Forelimb muscle (tissue), 1 donor: ENCODE measurements at regions not wholly inside any gene's neighbourhood (a gene's known extent, or its start where the extent isn't known, plus 50 kb on each side); places are given as distances from the start of the nearest gene placed in this dataset.

Experiments
- DNase-seq: peaks from one replicate; pipeline ENCODE4 v3.0.0-alpha.2; 2013; ENCODE audit warnings: low read depth

DNA sequence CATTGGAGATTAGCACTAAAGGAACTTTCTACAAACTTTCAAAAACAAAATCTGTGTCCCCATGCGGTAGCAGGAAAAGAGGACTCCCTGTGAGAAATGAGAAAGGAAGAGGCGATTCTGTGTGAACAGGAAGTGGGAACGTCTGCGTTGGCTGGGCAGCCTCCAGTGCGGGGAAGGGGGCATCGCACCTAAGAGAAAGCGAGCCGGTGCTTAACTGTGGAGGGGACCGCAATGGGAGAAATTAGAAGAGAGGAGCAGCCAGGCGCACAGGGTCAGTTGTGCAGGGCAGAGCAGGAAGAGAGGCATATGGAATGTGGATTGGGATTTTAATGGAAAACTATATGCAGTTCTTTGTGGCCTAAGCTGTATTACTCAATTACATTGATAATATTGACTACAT is 77.4 kb upstream of the DOCK9 start:
- DNase-seq: no peak

DNA sequence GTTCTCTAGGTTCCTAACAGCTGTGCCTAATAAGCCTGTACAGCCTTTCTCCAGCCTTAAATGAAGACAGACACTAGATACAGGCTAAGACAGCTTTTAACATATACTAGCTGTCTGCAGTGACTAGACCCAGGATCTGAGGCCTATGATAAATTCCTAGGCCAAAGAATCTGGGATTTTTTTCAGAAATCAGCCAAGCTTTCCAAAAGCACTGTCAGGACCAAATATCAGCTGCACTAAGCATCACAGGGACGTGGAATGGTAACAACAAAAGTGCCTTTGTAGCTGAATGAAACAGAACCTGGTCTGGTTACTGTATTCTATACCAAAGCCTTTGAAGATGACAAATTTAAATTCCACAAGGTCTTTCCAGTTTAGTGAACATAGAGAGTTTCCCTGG is 77.9 kb upstream of the DOCK9 start:
- no peak for DNase-seq

DNA sequence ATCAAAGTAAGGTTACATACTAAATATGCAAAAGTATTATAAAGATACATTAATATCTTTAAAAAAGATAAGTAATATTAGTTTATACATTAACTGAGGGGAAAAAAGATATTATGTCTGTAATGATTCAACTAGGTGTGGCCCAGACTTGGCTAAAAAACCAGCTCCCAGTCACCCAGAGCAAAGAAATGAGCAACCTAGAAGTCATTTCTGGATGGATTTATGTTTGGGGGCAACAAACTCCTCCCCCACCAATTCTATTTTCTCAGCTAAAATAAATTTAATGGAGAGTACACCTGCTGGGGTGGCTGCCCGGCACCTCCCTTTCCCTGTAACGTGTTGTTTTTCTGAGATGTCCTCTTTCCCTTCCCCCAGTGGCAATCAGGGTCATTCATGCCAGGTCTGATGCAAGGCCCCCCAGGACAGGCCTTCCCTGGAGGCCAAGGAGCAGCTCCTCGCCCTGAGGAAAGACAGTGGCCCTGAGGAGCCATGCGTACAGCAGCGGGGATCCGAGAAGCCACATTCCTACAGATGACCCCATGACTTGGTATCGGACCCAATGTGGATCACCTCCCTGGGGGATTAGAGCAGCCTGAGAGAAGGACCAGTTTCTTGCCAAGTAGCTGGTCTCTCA is 78.6 kb upstream of the DOCK9 start:
- no peak for DNase-seq

DNA sequence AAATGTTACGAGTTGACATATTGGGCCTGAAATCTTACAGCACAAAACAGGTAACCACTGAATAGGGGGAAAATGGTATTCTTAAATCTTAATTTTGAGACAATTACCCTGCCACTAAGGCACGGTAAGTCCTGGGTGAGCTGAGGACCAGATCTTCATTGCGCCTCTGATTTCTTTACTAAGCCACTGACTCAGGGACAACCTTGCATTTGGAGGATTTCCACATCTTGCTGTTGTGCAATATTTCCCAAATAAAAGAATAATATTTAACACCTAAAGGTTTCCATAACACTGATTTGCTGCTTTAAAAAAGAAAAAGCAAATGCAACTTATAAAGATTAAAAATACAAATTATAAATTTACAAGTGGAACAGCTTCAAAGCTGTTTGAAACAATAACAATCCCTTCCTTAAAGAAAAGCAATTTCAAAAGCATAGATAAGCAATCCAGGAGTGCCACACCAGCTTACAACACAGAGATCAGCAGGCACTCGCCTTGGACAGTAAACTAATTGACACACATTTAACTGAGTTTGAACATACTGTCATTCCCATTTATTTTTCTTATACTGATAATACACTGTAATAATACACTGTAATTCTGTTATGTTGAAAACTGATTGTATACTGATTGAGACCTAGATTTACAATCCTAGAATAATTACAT is 79.6 kb upstream of the DOCK9 start:
- DNase-seq: no peak

DNA sequence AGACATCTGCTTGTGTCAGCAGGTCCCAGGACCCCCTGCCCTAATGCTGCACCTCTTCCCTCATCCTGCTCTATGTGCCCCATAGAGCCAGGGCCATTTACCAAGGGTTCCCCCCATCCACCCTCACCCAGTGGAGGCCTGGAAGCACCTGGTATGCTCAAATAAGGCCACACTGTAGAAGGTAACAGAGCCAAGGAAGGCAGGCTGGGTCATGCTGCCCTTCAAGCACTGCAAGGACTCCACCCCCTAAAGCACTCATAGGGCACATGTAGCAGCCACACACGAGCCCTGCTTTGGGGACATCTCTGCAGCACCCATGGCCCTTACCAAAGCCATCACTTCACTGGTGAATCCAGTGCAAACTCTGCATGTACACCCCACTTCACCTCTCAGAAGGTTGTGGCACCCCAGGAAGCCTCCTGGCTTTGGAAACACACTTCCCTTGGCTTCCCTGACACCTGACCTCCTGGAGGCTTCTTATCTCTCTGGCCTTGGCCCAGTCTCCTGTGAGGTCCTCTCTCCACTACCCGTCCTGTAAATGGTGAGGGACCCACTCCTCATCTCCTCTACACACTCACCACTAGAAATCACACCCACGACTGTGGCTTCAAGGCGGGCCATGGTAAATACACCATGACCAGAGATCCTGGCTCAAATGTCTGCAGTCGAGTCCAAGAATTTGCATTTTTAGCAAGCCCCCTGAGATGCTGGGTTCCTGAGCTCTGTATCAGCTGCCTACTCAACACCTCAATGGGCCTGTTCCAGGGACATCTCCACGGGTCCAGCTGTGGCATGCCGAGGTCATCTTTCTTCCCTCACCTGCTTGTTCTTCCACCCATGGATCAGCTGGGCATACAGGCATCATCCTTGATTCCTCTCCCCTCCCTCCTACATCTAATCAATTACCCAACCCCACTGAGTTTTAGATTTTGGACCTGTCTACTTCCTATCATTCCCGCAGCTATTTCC is 80.9 kb upstream of the DOCK9 start:
- DNase-seq: no peak

DNA sequence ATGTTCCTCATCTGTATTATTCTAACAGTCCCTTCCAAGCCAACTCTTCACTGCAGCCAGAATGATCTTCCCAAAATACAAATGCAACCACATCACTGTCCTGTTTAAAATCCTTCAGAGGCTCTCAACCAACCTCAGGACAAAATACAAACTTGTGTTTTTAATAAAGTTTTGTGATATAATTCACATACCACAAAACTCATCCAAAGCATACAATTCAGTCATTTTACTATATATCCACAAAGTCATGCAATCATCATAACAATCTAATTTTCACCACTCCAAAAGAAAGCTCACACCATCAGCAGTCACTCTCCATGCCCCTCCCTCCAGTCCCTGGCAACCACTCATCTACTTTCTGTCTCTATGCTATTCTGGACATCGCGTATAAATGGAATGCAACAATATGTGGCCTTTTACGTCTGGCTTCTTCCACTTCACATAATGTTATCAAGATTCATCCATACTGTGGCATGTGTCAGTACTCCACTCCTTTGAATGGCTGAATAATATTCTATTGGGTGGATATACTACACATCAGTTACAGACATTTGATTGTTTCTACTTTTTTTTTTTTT is 81.7 kb upstream of the DOCK9 start:
- no peak for DNase-seq

DNA sequence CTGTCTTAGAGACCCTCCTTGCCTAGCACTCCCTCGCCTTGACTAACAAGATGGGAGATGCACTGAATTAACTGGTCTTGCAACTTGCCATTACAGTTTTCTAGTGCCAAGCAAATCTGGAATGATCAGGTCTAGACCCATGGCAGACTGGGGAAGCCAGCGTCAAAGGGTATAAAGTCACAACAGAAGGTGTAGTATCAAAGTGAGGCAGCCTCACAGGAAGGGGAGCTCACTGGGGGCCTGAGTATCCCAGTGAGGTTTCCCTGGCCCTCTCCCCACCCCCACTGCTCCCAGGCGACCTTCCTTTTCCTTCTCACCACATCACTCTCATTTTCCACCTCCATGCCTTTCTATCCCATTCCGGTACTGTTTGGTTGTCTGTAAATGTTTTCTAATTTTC is 83.5 kb upstream of the DOCK9 start:
- DNase-seq: no peak

DNA sequence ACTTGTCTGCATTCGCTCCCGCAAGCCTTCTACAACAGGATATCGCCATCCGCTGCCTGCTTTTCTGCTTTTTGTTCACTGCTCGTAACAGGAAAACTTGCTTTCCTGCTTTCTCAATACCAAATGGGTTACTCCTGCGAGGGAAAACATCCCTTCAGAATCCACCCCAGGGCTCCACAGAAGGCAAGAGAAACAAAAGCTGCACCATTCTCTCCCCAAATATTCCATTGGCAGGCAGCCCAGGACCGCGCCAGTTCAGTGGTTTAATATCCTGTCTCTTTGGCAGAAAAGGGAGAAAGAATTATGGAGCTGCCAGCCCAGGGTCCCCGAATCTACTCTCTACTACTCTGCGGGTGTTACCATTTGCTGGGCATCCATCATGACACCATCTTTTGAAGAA is 84.7 kb upstream of the DOCK9 start:
- no peak for DNase-seq

DNA sequence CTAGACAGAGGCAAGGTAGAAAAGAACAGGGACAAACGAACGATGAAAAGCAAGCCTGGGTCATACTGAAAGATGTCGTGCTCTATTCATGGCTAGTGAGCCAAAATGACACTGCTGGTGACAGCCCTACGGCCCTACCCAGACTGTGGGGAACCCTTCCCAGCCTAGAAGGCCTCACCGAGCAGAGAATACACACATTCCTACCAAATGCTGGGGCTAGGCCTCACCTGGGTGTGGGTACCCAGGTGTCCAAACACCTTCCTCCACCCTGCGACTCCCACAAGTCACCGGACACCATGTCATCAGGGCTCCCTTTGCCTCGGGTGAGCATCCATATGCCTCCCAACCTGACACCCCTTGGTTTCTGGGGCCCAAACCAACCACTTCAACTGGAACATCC is 85.3 kb upstream of the DOCK9 start:
- DNase-seq: no peak

DNA sequence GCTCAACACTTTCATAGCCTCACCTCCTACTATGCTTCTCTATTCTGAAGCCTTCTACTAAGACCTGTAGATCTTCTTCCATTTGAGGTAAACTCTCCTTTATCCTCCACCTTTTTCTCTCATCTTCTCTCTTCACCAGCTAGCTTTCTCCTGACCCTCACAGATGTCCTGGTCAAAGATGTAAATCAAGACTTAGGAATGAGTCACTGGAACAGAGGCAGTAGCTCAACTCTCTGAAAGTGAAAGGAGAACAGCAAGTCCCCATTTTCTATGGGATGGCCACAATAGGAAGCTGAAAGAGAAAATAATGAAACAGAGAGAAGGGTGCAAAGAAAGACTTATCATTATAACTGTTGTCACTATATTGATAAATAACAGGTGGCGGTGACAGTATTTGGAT is 86.1 kb upstream of the DOCK9 start:
- DNase-seq: no peak

DNA sequence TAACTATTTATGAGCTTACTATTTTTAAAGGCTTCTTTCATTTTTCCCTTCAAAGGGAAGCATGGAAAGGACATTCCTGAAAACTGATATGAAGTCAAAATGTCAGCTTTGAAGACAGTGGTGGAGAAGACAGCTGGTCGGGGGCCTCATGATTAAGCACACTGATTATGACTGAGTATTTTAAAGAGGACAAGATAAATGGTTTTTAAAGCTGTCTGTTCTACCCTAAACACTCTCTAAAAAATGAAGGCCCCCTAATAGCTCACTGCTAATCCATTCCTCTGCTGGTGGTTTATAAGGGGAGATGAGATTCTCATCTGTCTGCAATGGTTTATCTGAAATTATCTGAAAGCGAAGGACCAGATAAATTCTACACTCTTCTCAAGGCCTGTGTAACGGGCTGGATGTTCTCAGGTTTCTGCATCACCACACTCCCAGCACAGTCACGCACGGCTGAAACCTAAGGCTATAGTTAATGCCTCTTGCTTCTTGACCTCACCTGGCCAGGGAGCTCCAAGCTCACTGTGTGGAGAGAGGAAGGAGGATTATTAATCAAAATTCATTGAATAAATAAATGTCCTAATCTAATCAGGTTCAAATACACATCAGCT is 86.9 kb upstream of the DOCK9 start:
- no peak for DNase-seq

DNA sequence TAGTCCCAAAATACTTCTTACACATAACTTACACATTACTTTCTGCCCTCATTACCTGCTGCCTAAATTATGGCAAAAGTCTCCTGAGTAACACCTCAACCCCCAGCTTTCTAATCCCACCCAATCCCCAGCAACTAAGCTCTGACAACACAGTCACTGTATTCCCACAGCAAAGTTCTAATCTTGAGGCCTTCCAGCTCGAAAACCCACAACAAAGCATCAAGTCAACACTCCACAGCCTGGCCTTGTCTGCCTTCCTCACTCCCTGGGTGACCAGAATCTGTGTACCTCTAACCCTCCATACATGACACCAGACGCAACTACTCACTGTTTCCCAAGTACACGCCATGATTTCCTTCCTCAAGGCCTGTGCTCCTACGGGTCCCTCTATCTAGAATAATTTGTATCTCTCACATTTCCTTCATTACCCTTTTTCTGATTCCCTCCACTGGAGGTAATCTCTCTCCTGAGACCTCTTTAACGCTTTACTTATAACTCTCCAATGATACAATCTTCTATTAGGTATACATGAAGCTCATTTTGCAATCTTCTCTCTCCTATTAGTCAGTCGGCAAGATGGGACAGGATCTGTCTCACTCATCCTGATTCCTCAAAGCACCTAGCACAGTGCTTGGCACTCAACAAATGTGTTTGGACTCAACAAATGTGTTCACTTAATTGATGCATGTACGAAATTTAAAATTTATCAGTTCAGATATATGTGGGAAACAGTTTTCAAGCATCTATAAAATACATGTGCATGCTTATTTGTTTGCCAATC is 87.6 kb upstream of the DOCK9 start:
- DNase-seq: no peak

DNA sequence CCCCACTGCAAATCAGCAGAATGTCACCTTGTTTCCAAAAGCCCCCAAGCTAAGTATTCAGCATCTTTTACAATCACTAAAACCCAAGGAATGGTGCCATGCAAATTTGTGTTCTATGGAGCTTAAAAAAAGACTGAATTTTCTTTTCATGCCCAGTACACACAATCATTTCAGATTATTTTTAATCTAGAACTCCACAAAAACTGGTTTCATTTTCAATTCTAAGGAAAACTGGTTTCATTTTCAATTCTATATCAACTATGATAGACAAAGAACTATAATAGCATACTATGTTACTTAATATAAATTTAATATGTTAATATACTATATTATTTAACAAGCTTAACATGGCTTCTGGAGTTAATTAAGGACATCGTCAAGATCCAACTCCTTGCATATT is 88.4 kb upstream of the DOCK9 start:
- DNase-seq: no peak

DNA sequence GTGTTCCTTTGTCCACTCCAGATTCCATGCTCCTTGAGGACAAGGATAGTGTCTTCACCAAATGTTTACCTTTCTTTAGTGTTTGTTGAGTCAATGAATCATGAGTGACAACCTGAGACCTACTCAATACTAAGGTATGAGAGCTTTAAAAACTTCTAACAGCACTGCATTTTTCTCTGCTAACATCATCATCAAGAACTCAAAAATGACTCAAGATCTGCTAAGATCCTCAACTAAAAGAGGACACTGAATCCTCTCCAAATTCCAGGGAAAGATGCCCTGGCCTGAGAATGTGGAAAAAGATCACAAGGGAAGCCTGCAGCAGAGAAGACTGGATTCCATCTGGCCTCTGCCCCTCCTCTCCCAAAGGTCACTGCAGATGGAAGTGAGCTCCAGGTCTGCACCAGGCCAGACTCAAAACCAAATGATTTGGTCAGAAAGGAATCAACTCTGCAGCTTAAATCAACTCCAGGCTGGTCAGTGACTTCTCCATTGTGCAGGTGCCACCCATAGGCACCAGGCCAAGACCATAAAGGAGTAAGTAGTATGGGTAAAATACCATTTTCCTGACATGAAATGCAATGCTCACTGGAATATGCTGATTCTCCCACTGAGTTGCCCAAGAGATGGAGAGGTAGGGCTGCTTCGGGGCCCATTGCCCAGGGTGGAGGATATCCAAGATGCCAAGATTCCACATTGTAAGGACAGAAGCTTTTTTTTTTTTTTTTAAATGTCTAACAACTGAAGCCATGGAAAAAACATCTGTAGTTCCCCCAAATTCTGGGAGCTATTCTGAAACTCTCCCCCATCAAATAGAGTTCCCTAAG is 89.5 kb upstream of the DOCK9 start:
- no peak for DNase-seq

DNA sequence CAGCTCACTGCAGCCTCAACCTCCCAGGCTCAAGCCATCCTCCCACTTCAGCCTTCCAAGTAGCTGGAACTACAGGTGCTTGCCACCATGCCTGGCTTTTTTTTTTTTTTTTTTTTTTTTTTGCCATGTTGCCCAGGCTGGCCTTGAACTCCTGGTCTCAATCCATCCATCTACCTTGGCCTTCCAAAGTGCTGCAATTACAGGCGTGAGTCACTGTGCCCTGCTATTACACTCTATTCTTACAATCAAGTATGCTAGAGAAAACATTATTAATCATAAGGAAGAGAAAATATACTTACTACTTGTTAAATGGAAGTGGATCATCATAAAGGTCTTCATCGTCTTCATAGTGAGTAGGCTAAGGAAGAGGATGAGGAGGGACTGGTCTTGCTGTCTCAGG is 93.3 kb upstream of the DOCK9 start:
- DNase-seq: no peak

DNA sequence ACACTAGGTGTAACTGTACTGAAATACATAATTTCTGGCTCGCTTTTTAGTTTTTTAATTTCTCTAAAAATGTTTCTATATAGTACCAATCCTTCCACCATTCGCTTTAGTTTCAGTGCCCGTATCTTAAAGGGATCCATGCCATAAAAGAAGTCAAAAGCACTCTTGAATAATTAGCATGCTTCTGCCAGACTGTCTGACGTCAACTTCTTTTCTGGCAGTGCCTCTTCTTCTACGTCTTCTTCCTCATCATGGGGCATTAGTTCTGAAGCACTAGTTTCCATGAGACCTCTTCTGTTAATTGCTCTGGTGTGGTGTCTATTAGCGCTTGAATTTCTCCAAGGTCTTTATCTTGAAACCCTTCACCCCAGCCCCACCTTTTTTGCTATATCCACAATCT is 93.8 kb upstream of the DOCK9 start:
- DNase-seq: no peak

DNA sequence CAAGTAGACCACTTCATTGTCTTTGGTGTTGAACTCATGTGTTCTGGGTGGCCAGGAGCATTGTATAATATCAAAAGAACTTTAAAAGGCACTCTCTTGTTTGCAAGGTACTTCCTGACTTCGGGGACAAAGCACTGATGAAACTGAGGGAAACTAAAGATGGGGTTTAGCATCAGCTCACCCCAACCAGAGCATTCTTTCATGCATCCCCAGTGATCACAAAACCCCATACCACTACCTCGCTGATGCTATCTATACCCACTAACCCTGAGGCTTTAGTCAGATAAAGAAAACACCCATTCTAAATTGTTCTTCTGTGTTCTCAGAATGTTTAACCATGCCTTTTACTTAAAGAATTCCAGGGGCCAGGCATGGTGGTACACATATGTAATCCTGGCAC is 94.5 kb upstream of the DOCK9 start:
- no peak for DNase-seq

DNA sequence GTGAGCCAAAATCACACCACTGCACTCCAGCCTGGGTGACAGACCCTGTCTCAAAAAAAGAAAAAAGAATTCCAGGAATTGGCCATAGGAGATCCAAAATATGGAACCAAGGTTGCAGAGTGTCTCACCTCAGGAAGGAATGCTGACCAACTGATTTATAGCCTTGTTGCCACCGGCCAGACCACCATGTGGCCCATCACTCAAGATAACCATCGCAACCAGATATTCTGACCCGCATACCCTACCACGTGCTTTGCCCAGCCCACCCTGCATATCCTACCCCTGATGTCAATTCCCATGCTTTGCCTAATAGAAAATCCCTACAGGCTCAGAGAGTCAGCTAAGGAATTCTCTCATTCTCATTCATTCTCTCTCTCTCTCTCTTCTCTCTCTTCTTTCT is 95.1 kb upstream of the DOCK9 start:
- DNase-seq: no peak

DNA sequence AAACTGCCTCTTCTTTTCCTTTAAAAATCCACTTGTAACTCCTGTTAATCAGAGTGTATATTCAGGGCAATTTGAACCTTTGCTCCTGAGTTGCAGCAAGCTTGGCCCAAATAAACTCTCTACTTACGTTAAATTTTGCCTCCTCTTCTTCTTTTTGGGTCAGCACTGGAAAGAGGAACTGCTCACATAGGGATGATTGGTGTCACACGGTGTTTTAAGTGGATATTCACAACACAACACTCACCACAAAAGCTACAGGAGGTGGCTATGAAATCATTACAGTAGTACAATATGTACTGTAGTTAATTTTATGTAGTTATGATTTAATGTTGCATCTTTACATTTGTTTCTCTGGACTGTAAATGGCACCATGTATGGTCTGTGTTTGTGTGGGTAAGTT is 96.8 kb upstream of the DOCK9 start:
- no peak for DNase-seq
